Natural killer cell (primary cell): ENCODE measurements at regions not wholly inside any gene's neighbourhood (a gene's known extent, or its start where the extent isn't known, plus 50 kb on each side); places are given as distances from the start of the nearest gene placed in this dataset.

ENCODE experiments used
- ATAC-seq, 3 donors: fragments of 150-1000 bp in 2 of 3; fragments of 200-7000 bp in 1 of 3; cut with Tn5 transposase; 1 replicate in 1 of 3; 2 replicates in 2 of 3; pipeline ENCODE4 v1.10.0; 2021; ENCODE audit warnings: mild to moderate bottlenecking in 2 of 3, moderate library complexity in 2 of 3
- DNase-seq, 2 donors: peaks; one replicate each; pipeline versions ENCODE4 v3.0.0 to v3.0.0-alpha.2; 2013 to 2021; ENCODE audit warnings: mixed read lengths in 1 of 2
- H3K27ac ChIP-seq: one replicate; pipeline ENCODE4 v1.5.1; 2013; ENCODE audit warnings: mild to moderate bottlenecking, low read length
- H3K27me3 ChIP-seq: one replicate; pipeline ENCODE4 v1.6.1; 2013; ENCODE audit warnings: low read length; ENCODE audit not compliant: control insufficient read depth, insufficient read depth
- H3K36me3 ChIP-seq: one replicate; pipeline ENCODE4 v1.6.1; 2013; ENCODE audit warnings: low read length; ENCODE audit not compliant: control insufficient read depth, insufficient read depth
- H3K4me1 ChIP-seq: one replicate; pipeline ENCODE4 v1.6.1; 2013; ENCODE audit warnings: low read length; ENCODE audit not compliant: control insufficient read depth, insufficient read depth
- H3K4me3 ChIP-seq: one replicate; pipeline ENCODE4 v1.5.1; 2013; ENCODE audit warnings: low read length
- H3K9me3 ChIP-seq: one replicate; pipeline ENCODE4 v1.6.1; 2013; ENCODE audit warnings: low read length; ENCODE audit not compliant: control insufficient read depth, insufficient read depth
- H3K27ac Mint-ChIP-seq, 2 donors: one replicate each; pipeline ENCODE4 v1.8.0; 2022; ENCODE audit warnings: mild to moderate bottlenecking in 2 of 2, mixed read lengths in 2 of 2, moderate library complexity in 1 of 2
- H3K27me3 Mint-ChIP-seq, 2 donors: one replicate each; pipeline ENCODE4 v1.8.0; 2022; ENCODE audit warnings: low read depth in 2 of 2, mixed read lengths in 2 of 2
- H3K36me3 Mint-ChIP-seq: one replicate; pipeline ENCODE4 v1.8.0; 2022; ENCODE audit warnings: mixed read lengths
- H3K4me1 Mint-ChIP-seq, 2 donors: one replicate each; pipeline ENCODE4 v1.8.0; 2022; ENCODE audit warnings: mixed read lengths in 2 of 2
- H3K4me3 Mint-ChIP-seq: one replicate; pipeline ENCODE4 v1.8.0; 2022; ENCODE audit warnings: mild to moderate bottlenecking, moderate library complexity, mixed read lengths
- H3K9me3 Mint-ChIP-seq, 2 donors: one replicate each; pipeline ENCODE4 v1.8.0; 2022; ENCODE audit warnings: mixed read lengths in 2 of 2
- WGBS: methylation state at CpG from one replicate; pipeline ENCODE4 v1.1.7; 2013; ENCODE audit warnings: missing lambda C conversion rate; ENCODE audit not compliant: insufficient coverage; 5-methylcytosine and 5-hydroxymethylcytosine counted together
- intact Hi-C: fragments of 100-400 bp; cut with micrococcal nuclease; formaldehyde crosslinking; loops from one replicate; pipeline ENCODE4 v1.14.2; 2022
- TF ChIP-seq, protein P1 (sequence below): fragments of 200-600 bp; IDR thresholded peaks from one replicate; pipeline ENCODE4 v1.8.0; 2022; ENCODE audit warnings: antibody characterized with exemption

DNA sequence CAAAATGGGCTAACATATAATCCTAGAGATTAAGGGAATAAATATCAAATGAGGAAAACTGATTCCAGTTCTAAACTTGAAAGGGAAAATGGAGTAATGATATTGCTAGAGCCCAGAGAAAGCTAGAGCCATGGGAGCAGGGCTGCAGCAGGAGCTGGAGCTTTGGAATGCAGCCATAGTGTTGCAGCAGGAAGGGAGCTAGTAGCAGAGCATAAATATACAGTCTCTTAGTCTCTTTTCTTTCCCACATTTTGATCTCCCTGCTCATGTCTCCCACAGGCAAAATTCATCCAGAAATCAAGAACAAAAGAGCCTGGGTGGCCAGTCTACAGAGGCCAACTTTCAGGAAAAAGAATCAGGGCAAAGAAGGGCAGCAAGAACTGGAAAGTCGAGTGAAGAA is 253.7 kb downstream of the ATXN7L3B start:
- Mint-ChIP-seq H3K27ac (no peak overlapping the region), H3K9me3 (peaks cover 9 to 14% of the 10 kb centered on the region in 2 donors), H3K4me1 (no peaks in the 10 kb centered on the region), H3K4me3 (no peak overlapping the region), H3K36me3 (no peaks in the 10 kb centered on the region), H3K27me3 (no peaks in the 10 kb centered on the region)
- no peak overlapping the region for H3K4me3 ChIP-seq
- 48% methylated on average over 1 of the region's 1 CpG for WGBS
- no peak for DNase-seq
- no peak overlapping the region for H3K27ac ChIP-seq
- no peaks in the 10 kb centered on the region for H3K36me3 ChIP-seq
- H3K27me3 ChIP-seq: no peaks in the 10 kb centered on the region
- TF ChIP-seq, protein P1, sequence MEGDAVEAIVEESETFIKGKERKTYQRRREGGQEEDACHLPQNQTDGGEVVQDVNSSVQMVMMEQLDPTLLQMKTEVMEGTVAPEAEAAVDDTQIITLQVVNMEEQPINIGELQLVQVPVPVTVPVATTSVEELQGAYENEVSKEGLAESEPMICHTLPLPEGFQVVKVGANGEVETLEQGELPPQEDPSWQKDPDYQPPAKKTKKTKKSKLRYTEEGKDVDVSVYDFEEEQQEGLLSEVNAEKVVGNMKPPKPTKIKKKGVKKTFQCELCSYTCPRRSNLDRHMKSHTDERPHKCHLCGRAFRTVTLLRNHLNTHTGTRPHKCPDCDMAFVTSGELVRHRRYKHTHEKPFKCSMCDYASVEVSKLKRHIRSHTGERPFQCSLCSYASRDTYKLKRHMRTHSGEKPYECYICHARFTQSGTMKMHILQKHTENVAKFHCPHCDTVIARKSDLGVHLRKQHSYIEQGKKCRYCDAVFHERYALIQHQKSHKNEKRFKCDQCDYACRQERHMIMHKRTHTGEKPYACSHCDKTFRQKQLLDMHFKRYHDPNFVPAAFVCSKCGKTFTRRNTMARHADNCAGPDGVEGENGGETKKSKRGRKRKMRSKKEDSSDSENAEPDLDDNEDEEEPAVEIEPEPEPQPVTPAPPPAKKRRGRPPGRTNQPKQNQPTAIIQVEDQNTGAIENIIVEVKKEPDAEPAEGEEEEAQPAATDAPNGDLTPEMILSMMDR: no peak
- no peaks in the 10 kb centered on the region for H3K4me1 ChIP-seq
- intact Hi-C loops: no loop called here
- no peaks in the 10 kb centered on the region for H3K9me3 ChIP-seq
- ATAC-seq: no peak

DNA sequence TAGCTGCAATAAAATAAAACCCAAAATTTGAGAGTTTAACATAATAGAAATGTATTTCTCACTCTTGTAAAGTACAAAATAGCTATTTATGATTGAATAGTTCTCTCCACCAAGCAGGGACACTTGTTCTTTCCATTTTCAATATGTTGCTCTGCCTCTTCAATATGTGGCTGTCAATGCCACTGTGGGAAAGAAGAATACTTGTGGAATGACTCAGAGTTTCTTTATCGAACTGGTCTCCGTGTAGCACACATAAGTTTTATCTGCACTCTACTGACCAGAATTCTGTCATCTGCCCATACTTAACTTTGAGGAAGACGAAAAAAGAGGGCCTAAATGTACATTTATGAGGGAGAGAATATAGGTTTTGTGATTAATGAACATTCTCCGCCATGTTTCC is 256.9 kb downstream of the ATXN7L3B start:
- no peak overlapping the region for H3K4me3 Mint-ChIP-seq
- H3K4me1 ChIP-seq: no peaks in the 10 kb centered on the region
- H3K4me1 Mint-ChIP-seq: no peaks in the 10 kb centered on the region
- WGBS: 100% methylated on average over 1 of the region's 4 CpGs
- no peaks in the 10 kb centered on the region for H3K27me3 Mint-ChIP-seq
- intact Hi-C loops: no loop called here
- peaks cover 7 to 18% of the 10 kb centered on the region in 2 donors for H3K9me3 Mint-ChIP-seq
- TF ChIP-seq, protein P1: no peak
- no peaks in the 10 kb centered on the region for H3K36me3 Mint-ChIP-seq
- H3K4me3 ChIP-seq: no peak overlapping the region
- H3K9me3 ChIP-seq: no peaks in the 10 kb centered on the region
- no peaks in the 10 kb centered on the region for H3K27me3 ChIP-seq
- H3K36me3 ChIP-seq: no peaks in the 10 kb centered on the region
- H3K27ac ChIP-seq: no peak overlapping the region
- DNase-seq: no peak
- no peak overlapping the region for H3K27ac Mint-ChIP-seq
- ATAC-seq: no peak

DNA sequence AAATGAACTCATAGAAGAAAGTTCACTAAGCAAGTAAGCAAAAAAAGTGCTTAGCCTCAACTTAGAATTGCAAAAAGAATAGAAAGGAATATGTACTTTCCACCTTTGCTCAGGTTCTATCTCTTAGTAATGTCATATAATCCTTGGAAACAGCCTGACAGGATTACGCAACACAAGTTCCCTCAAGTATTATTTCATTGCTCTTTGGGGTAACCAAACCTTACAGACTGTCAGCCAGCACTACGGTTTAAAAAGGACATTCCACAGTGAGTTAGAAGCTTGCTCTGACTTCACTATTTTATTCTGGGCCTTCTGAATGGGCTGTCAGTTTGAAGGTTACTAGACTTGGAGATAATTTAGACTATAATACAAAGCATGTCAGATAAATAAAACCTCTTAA is 264.0 kb downstream of the ATXN7L3B start:
- H3K27me3 ChIP-seq: no peaks in the 10 kb centered on the region
- Mint-ChIP-seq H3K4me3 (no peak overlapping the region), H3K27me3 (no peaks in the 10 kb centered on the region), H3K9me3 (peaks cover 5 to 12% of the 10 kb centered on the region in 2 donors), H3K4me1 (no peaks in the 10 kb centered on the region), H3K27ac (no peak overlapping the region), H3K36me3 (no peaks in the 10 kb centered on the region)
- no peak for DNase-seq
- TF ChIP-seq, protein P1: no peak
- no peaks in the 10 kb centered on the region for H3K4me1 ChIP-seq
- 88% methylated on average over 2 of the region's 2 CpGs for WGBS
- no peaks in the 10 kb centered on the region for H3K36me3 ChIP-seq
- no peaks in the 10 kb centered on the region for H3K9me3 ChIP-seq
- no peak for ATAC-seq
- intact Hi-C loops: no loop called here
- no peak overlapping the region for H3K4me3 ChIP-seq
- H3K27ac ChIP-seq: no peak overlapping the region

DNA sequence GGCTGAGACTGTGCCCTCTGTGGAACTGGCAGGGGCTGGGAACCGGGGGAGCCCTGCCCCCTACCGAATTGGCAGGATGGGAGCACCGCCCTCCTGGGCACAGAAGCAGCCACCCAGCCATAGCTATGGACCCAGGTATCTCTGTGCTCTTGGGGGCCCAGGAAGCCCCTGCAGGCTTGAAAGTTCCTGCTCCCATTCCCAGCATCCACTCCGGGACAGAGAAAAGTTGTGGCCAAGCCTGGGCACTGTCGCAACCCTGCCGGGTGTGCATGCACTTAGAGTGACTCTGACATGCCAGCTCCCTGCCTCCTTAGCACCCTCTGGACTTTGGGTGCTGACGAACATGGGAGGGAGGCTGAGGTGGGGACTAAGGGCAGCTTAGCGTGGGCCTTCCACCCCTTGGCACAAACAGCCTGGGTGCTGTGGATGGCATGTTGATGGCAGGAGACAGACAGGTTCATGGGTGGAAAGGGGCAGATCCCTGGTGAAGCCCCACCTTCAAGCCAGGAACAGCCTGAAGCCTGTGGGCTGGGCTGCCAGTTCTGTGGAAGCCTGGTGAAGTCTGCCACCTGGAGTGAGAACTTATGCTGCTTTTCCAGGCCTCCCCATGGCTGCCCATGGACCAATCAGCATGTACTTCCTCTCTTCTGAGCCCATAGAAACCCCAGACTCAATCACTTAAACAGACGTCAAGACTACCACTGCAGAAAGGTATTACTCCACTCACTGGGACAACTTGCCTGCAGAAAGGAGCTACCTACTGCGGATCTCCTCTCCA is 279.0 kb downstream of the ATXN7L3B start:
- no peaks in the 10 kb centered on the region for H3K27me3 ChIP-seq
- 89% methylated on average over 10 of the region's 10 CpGs for WGBS
- no peak overlapping the region for H3K4me3 ChIP-seq
- H3K27me3 Mint-ChIP-seq: no peaks in the 10 kb centered on the region
- H3K9me3 ChIP-seq: peaks cover 6% of the 10 kb centered on the region
- no peaks in the 10 kb centered on the region for H3K4me1 Mint-ChIP-seq
- TF ChIP-seq, protein P1: no peak
- no peak overlapping the region for H3K4me3 Mint-ChIP-seq
- no peak for DNase-seq
- intact Hi-C loops: no loop called here
- peaks cover 2% of the 10 kb centered on the region in 2 donors for H3K9me3 Mint-ChIP-seq
- ATAC-seq: no peak
- no peak overlapping the region for H3K27ac ChIP-seq
- H3K4me1 ChIP-seq: no peaks in the 10 kb centered on the region
- no peaks in the 10 kb centered on the region for H3K36me3 Mint-ChIP-seq
- no peaks in the 10 kb centered on the region for H3K36me3 ChIP-seq
- no peak overlapping the region for H3K27ac Mint-ChIP-seq
